HUES6 (cell line): ENCODE measurements at regions not wholly inside any gene's neighbourhood (a gene's known extent, or its start where the extent isn't known, plus 50 kb on each side); places are given as distances from the start of the nearest gene placed in this dataset.

Experiments used
- H3K27ac ChIP-seq: 2 replicates; pipeline ENCODE4 v1.7.0; 2013; ENCODE audit warnings: low read depth, mild to moderate bottlenecking, low read length, inconsistent platforms
- H3K27me3 ChIP-seq: 2 replicates; pipeline ENCODE4 v1.6.1; 2013; ENCODE audit warnings: low read length; ENCODE audit not compliant: control insufficient read depth, insufficient read depth
- H3K36me3 ChIP-seq: 2 replicates; pipeline ENCODE4 v1.6.1; 2013; ENCODE audit warnings: low read length; ENCODE audit not compliant: control insufficient read depth, insufficient read depth
- H3K4me1 ChIP-seq: 2 replicates; pipeline ENCODE4 v1.6.1; 2013; ENCODE audit warnings: low read length; ENCODE audit not compliant: control insufficient read depth, insufficient read depth
- H3K4me3 ChIP-seq: 2 replicates; pipeline ENCODE4 v1.5.1; 2013; ENCODE audit warnings: low read depth, low read length
- H3K9ac ChIP-seq: one replicate; pipeline ENCODE4 v1.6.1; 2013; ENCODE audit warnings: mild to moderate bottlenecking, low read length
- H3K9me3 ChIP-seq: 2 replicates; pipeline ENCODE4 v1.6.1; 2013; ENCODE audit warnings: low read depth, low read length; ENCODE audit not compliant: control insufficient read depth, insufficient read depth

DNA sequence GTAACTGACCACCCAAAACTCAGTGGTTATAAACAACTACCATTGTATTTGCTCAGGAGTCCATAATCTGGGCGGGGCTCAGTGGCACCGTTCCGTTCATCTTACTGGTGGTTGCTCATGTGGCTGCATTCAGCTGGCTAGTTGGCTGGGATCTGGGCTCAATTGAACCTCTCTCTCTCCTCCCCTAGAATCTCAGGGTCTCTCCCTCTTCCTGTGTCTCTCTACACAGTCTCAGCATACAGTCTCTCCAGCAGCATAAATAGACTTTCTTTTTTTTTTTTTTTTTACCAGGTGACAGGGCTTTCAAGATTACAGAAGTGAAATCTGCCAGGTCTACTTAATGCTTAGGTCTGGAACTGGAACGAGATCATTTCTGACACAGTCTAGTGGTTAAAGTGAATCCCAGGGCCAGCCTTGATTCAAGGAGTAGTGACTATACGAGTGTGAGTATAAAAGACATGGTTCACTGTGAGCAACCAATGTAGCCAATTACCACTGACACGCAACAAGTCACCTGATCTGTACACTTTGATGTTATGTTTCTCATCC lies 193.7 kb upstream of the ESRRG start:
- Histone ChIP-seq H3K9me3 (no peaks in the 10 kb centered on the region), H3K4me3 (no peak overlapping the region), H3K4me1 (no peaks in the 10 kb centered on the region), H3K36me3 (no peaks in the 10 kb centered on the region), H3K27me3 (no peaks in the 10 kb centered on the region), H3K27ac (no peak overlapping the region), H3K9ac (no peak overlapping the region)

DNA sequence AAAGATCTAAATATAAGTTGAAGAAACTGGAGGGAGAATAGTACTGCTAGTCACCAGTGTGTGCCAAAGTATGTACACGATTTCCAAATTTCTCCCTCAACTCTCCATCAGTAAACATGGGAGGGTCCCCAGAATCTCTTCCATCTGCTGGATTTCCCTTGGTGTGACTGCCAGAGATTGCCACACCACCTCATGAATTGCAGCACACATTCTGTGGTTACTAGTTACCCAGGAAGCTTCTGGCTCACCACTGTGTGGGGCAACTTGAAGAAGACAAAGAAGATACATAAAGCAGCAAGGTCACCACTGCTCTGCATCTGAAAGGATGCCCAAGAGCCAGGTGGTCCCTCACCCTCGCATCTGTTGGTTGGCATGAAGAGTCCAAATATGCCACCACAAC lies 191.7 kb upstream of the ESRRG start:
- no peaks in the 10 kb centered on the region for H3K27me3 ChIP-seq

DNA sequence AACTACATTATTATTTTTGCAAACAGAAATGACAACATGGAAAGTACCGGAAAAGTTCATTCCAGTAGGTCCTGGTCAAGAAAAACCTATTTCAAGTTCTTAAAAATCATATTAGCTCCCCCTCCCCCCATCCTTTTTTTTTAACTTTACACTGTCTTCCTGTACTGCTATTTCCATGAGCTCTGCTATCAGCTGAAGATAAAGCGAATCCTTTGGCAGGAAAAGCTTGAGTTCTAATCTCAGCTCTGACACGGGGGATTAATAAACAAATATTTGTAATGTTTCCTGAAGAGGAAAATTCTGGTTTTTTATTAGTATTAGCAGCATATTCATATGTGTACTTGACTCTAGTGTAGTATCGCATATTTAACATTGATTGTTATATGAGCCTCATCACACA lies 190.7 kb upstream of the ESRRG start:
- no peak overlapping the region for H3K27ac ChIP-seq
- H3K9me3 ChIP-seq: no peaks in the 10 kb centered on the region
- no peak overlapping the region for H3K9ac ChIP-seq
- H3K36me3 ChIP-seq: no peaks in the 10 kb centered on the region
- no peaks in the 10 kb centered on the region for H3K27me3 ChIP-seq
- H3K4me3 ChIP-seq: no peak overlapping the region
- H3K4me1 ChIP-seq: no peaks in the 10 kb centered on the region; the same call in 1 of the 2 replicates

More for the DNA sequence above, 191.7 kb upstream of the ESRRG start:
- H3K9me3 ChIP-seq: no peaks in the 10 kb centered on the region
- H3K4me1 ChIP-seq: no peaks in the 10 kb centered on the region; the same call in 1 of the 2 replicates
- H3K9ac ChIP-seq: no peak overlapping the region
- no peak overlapping the region for H3K27ac ChIP-seq
- no peaks in the 10 kb centered on the region for H3K36me3 ChIP-seq
- no peak overlapping the region for H3K4me3 ChIP-seq

DNA sequence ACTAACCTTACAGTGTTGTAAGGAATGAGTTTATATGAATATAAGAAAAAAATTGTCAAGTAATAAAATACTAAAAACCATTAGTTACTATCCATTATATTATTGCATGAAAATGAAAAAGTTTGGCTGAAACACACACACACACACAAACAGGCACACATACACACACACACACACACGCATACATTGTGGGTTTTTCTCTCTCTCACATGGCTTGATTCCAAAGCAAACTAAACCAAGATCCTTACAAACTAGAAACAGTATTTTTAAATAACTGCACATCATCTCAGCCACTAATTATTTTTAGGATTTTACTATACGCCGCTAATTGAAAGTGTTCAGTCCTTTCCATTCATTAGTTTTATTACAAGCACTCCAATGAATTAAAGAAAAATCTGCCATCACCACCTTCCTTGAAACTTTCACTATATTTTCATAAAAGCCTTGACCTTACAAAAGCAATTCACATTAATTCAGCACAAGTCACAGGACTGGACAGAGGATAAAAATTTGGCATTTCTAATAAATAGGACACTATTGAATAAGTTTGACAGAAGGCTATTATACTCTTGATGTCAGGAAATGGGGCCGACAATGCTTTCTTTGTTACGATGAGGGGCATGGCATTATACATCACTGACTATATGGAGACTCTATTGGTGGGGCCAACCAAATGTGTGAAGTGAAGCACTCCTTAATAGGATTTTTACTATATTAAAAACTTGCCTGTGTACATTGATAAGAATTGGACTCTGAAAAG lies 187.0 kb upstream of the ESRRG start:
- H3K27ac ChIP-seq: no peak overlapping the region
- H3K9me3 ChIP-seq: no peaks in the 10 kb centered on the region
- H3K9ac ChIP-seq: no peak overlapping the region
- no peaks in the 10 kb centered on the region; the same call in 1 of the 2 replicates for H3K4me1 ChIP-seq
- no peaks in the 10 kb centered on the region for H3K27me3 ChIP-seq
- no peaks in the 10 kb centered on the region for H3K36me3 ChIP-seq
- no peak overlapping the region for H3K4me3 ChIP-seq

DNA sequence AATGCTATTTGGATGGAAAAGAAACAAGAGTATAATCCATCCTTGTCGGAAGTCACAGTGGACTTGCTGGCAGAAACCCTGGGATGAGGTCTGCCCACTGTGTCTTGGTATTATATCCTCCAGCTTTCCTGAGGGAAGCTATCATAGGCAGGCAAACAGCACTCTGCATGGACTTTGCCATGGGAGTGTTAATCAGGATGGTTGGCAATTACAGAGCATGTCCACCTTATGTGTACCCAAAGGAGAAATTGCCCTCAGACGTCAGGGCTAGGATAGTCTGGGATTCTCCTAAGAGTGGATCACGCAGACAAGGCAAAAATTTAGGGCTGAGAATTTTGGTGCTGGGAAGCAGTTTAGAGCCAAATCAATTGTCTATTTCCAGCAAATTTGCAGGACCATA lies 184.9 kb upstream of the ESRRG start:
- Histone ChIP-seq H3K4me3 (no peak overlapping the region), H3K9ac (no peak overlapping the region), H3K27ac (no peak overlapping the region), H3K36me3 (no peaks in the 10 kb centered on the region), H3K27me3 (no peaks in the 10 kb centered on the region), H3K4me1 (peaks cover 11% of the 10 kb centered on the region), H3K9me3 (no peaks in the 10 kb centered on the region)

DNA sequence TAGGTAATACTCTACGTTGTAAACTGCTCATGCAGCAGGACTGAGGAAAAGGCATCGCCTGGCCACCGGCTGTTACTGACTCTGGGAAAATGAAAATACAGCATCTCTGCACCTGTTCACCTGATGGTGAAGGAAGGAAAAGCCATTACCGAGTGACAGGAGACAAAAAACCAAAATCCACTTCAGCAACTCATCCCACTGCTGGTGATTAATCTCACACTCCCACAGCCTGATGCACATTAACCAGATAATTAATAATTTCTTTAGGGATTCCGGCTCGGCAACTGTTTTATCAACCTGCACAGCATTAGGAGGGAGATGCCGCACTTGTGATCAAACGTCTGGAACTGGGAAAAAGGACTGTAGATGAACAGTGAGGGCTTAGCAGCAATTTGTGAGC lies 183.9 kb upstream of the ESRRG start:
- H3K9ac ChIP-seq: no peak overlapping the region
- H3K36me3 ChIP-seq: no peaks in the 10 kb centered on the region
- H3K4me1 ChIP-seq: peaks cover 11% of the 10 kb centered on the region
- no peaks in the 10 kb centered on the region for H3K27me3 ChIP-seq
- H3K9me3 ChIP-seq: no peaks in the 10 kb centered on the region
- no peak overlapping the region for H3K4me3 ChIP-seq
- H3K27ac ChIP-seq: no peak overlapping the region

DNA sequence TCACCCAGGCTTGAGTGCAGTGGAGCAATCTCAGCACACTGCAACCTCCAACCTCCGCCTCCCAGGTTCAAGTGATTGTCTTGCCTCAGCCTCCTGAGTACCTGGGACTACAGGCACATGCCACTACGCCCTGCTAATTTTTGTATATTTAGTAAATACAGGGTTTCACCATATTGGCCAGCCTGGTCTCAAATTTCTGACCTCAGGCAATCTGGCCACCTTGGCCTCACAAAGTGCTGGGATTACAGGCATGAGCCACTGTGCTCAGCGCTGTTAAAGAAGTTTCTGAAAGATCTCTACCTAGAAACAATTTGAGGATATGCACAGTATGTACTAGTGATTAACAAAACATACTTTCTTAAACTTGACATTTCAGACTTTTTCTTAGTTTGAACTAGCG lies 182.6 kb upstream of the ESRRG start:
- H3K27ac ChIP-seq: no peak overlapping the region
- no peak overlapping the region for H3K4me3 ChIP-seq
- no peak overlapping the region for H3K9ac ChIP-seq
- H3K27me3 ChIP-seq: no peaks in the 10 kb centered on the region
- peaks cover 11% of the 10 kb centered on the region for H3K4me1 ChIP-seq
- H3K36me3 ChIP-seq: no peaks in the 10 kb centered on the region
- no peaks in the 10 kb centered on the region for H3K9me3 ChIP-seq

DNA sequence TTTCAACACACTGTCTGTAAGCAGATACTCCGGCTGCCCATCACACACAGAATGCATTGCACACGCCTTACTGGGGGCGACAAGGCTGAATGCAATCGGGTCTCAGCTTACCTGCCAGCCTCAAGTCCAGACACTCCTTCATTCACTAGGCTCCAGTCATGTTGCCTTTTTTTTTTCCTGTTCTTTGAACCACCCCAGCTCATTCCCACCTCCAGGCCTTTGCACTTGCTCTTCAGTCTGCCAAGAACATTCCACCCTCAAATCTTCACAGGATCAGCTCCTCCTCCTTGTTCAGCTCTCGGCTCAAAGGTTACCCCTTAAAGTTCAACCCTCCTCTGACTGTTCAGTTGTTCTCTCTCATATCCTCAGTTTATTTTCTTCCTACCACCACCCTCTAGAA lies 181.9 kb upstream of the ESRRG start:
- peaks cover 11% of the 10 kb centered on the region; the same call in 1 of the 2 replicates for H3K4me1 ChIP-seq
- no peak overlapping the region for H3K4me3 ChIP-seq
- H3K9ac ChIP-seq: no peak overlapping the region
- no peaks in the 10 kb centered on the region for H3K36me3 ChIP-seq
- H3K9me3 ChIP-seq: no peaks in the 10 kb centered on the region
- no peak overlapping the region for H3K27ac ChIP-seq
- no peaks in the 10 kb centered on the region for H3K27me3 ChIP-seq

DNA sequence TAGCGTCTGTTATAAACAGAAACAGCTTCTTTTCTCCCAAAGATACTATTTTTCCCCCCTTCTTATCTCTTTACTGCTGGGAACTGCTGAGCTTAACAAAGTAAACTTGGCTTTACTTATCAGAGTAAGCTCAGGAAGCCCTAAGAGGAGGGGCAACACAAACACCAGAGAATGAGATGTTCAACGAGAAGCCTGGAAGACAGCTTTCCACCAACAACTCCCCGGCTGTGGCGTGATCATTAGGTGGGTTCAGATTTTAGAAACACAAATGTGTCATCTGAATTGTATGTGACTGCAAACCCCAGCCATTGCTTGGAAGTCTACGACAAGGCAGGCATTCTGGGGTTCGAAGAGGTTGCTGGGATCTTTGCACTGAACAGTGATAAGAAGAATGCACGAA lies 181.2 kb upstream of the ESRRG start:
- H3K9me3 ChIP-seq: no peaks in the 10 kb centered on the region
- H3K36me3 ChIP-seq: no peaks in the 10 kb centered on the region
- peaks cover 11% of the 10 kb centered on the region; the same call in 1 of the 2 replicates for H3K4me1 ChIP-seq
- no peak overlapping the region for H3K27ac ChIP-seq
- no peak overlapping the region for H3K4me3 ChIP-seq
- no peak overlapping the region for H3K9ac ChIP-seq
- H3K27me3 ChIP-seq: no peaks in the 10 kb centered on the region

DNA sequence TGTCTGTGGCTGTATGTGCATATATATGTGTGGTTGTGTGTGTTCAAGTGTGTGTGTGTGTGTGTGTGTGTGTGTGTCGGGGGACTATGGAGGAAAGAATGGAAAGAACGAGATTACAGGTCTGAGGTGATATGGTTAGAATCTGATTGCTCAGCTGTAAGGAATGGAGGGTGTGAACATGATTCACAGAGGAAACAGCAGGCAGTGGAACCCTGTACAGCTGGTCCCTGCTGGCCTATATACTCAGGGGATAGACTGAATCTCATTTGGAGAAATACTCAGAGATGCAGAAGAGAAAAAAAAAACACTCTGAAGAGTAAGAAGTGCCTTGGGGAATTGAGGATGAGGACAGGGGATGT lies 180.1 kb upstream of the ESRRG start:
- H3K9ac ChIP-seq: no peak overlapping the region
- no peak overlapping the region for H3K27ac ChIP-seq
- H3K27me3 ChIP-seq: no peaks in the 10 kb centered on the region
- no peak overlapping the region for H3K4me3 ChIP-seq
- no peaks in the 10 kb centered on the region for H3K36me3 ChIP-seq
- peaks cover 11% of the 10 kb centered on the region; the same call in 1 of the 2 replicates for H3K4me1 ChIP-seq
- no peaks in the 10 kb centered on the region for H3K9me3 ChIP-seq

DNA sequence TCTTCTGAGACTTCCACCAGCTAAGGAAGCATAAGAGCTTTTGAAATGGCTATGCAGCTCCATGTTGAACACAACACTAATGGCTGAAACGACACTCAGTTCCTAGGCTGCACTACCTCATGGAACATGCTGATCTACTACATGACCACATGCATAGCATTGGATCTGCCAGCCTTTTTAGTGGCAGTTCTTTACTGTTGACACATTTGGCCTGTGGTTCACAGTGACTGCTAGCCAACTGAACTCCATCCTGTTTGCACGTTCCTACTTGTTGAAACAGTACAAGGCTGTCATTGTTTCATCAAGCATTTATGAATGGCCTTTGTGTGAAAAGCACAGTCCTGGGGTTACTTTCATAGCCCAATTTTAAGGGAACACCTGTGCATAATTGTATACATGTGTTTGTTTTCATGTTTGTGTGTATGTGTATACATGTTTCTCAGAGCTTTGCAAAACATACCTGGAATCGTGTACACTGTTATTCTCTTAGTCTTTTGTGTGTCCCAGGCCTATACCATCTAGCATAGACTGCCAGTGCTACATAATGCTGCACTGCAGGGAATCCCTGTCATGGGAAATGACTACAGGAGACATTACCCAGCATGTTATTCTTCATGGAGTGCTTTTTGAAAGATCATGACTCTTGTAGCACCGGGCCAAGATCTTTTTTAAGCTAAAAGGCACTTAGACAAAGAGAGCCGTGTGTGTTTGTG lies 179.6 kb upstream of the ESRRG start:
- no peaks in the 10 kb centered on the region for H3K27me3 ChIP-seq
- no peak overlapping the region for H3K4me3 ChIP-seq
- no peak overlapping the region for H3K9ac ChIP-seq
- H3K4me1 ChIP-seq: peaks cover 11% of the 10 kb centered on the region; the same call in 1 of the 2 replicates
- H3K9me3 ChIP-seq: no peaks in the 10 kb centered on the region
- H3K36me3 ChIP-seq: no peaks in the 10 kb centered on the region
- H3K27ac ChIP-seq: no peak overlapping the region
